ENCODE measurements at regions not wholly inside any gene's neighbourhood (a gene's known extent, or its start where the extent isn't known, plus 50 kb on each side); places are given as distances from the start of the nearest gene placed in this dataset.

- no peak for TF ChIP-seq CTCF (IDR thresholded peaks at IDR 0.05; ENCODE audit: control extremely low read depth, extremely low read depth, low read depth, missing control alignments)
- no peak for DNase-seq (ENCODE audit: extremely low spot score)
- POLR2A ChIA-PET, result no interaction called here
- CTCF ChIA-PET, result no interaction called here
These were observed 961.5 kb downstream of the KCNMA1 start for GRCh38 chr10:76675951-76676587.

- ChIA-PET CTCF (no interaction called here), POLR2A (no interaction called here)
- DNase-seq (ENCODE audit: extremely low spot score), result no peak
- TF ChIP-seq CTCF (IDR thresholded peaks at IDR 0.05; ENCODE audit: control extremely low read depth, extremely low read depth, low read depth, missing control alignments), result no peak
These were observed 962.1 kb downstream of the KCNMA1 start for GRCh38 chr10:76675561-76675950.

- TF ChIP-seq CTCF (IDR thresholded peaks at IDR 0.05; ENCODE audit: control extremely low read depth, extremely low read depth, low read depth, missing control alignments), result no peak
- no peak for DNase-seq (ENCODE audit: extremely low spot score)
- POLR2A ChIA-PET, result no interaction called here
- CTCF ChIA-PET, result interaction anchor here (1.7 kb wide), 1 partner anchor 25 kb away, joined by 3 read pairs; no protein-coding TSS in a partner anchor
These were observed 969.9 kb downstream of the KCNMA1 start for GRCh38 chr10:76667408-76668370.

- DNase-seq (ENCODE audit: extremely low spot score), result no peak
- ChIA-PET POLR2A (no interaction called here), CTCF (interaction anchor here (1.7 kb wide), 1 partner anchor 24 kb away, joined by 3 read pairs; no protein-coding TSS in a partner anchor)
- no peak for TF ChIP-seq CTCF (IDR thresholded peaks at IDR 0.05; ENCODE audit: control extremely low read depth, extremely low read depth, low read depth, missing control alignments)
These were observed 970.7 kb downstream of the KCNMA1 start for GRCh38 chr10:76666891-76667290.

DNA sequence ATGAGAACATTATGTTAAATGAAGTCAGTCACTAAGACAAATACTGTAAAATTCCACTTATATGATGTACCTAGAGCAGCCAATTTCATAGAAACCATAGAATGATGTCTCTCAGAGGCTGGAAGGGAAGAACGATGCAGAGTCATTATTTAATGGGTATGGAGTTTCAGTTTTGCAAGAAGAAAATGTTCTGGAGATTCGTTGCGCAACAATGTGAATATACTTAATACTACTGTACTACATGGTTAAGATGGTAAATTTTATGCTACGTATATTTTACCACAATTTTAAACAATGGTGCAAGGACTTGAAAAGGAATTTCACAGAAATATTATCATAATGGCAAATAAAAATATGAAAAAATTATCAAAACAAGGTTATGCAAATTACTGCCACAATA, 972.6 kb downstream of the KCNMA1 start:
- ChIA-PET POLR2A (no interaction called here), CTCF (no interaction called here)
- no peak for TF ChIP-seq CTCF (IDR thresholded peaks at IDR 0.05; ENCODE audit: control extremely low read depth, extremely low read depth, low read depth, missing control alignments)
- DNase-seq (ENCODE audit: extremely low spot score), result no peak

- TF ChIP-seq CTCF (IDR thresholded peaks at IDR 0.05; ENCODE audit: control extremely low read depth, extremely low read depth, low read depth, missing control alignments), result no peak
- DNase-seq (ENCODE audit: extremely low spot score), result no peak
- CTCF ChIA-PET, result interaction anchor here (1.3 kb wide), 1 partner anchor 11 kb away, joined by 4 read pairs; no protein-coding TSS in a partner anchor
- POLR2A ChIA-PET, result no interaction called here
These were observed 980.1 kb downstream of the KCNMA1 start for GRCh38 chr10:76657337-76658012.
